ENCODE measurements at regions not wholly inside any gene's neighbourhood (a gene's known extent, or its start where the extent isn't known, plus 50 kb on each side); places are given as distances from the start of the nearest gene placed in this dataset.

GRCh38 chr1:4318720-4319119, 335.7 kb upstream of the AJAP1 start:
- Histone ChIP-seq H2BK20ac (ENCODE audit: low read depth, low read length) (no peak overlapping the region), H3K9me1 (ENCODE audit: insufficient read depth, low read length) (no peaks in the 10 kb centered on the region), H2BK5ac (ENCODE audit: low read depth, low read length, poor library complexity, severe bottlenecking) (no peak overlapping the region)

More at GRCh38 chr1:4318720-4319119, 335.7 kb upstream of the AJAP1 start:
- no peak overlapping the region for H3K23ac ChIP-seq (ENCODE audit: low read depth, low read length)
- H4K91ac ChIP-seq (ENCODE audit: insufficient read depth, low read depth, low read length) = no peak overlapping the region
- no peaks in the 10 kb centered on the region for H3K27me3 ChIP-seq (ENCODE audit: control insufficient read depth, insufficient read depth, low read length)
- DNase-seq (no peak), ATAC-seq (ENCODE audit: low read depth) (no peak)
- intact Hi-C loops (cut with micrococcal nuclease) = no loop called here
- POLR2A ChIA-PET (ENCODE audit: unreplicated experiment) = no interaction called here
- no peak overlapping the region for H4K8ac ChIP-seq (ENCODE audit: low read depth in 2 of 2, low read length in 2 of 2)
- no peak overlapping the region for H3K9ac ChIP-seq (ENCODE audit: low read depth, low read length)
- H3K18ac ChIP-seq (ENCODE audit: low read depth, low read length) = no peak overlapping the region
- H3K9me3 ChIP-seq (ENCODE audit: control insufficient read depth, insufficient read depth, low read length) = peaks cover 35% of the 10 kb centered on the region
- H2AK5ac ChIP-seq (ENCODE audit: low read depth, low read length) = no peak overlapping the region
- WGBS, 2 experiments (ENCODE audit: extremely low coverage in 2 of 2, insufficient read length in 1 of 2) = no CpG with 5 or more reads among the region's 8 CpGs
- BruUV-seq (replicated peaks) = no TSS peak
- H4K5ac ChIP-seq (ENCODE audit: low read depth, low read length) = no peak overlapping the region
- H3K36me3 ChIP-seq (ENCODE audit: control insufficient read depth, insufficient read depth, low read length) = no peaks in the 10 kb centered on the region
- H4K20me1 ChIP-seq (ENCODE audit: insufficient read depth, low read length) = no peaks in the 10 kb centered on the region
- H3K56ac ChIP-seq (ENCODE audit: extremely low read depth, insufficient read depth, low read length) = no peak overlapping the region
- CTCF ChIA-PET = no interaction called here
- H2AK9ac ChIP-seq (replicated peaks; ENCODE audit: low read depth, low read length, poor library complexity) = no peak overlapping the region
- dilution Hi-C loops (cut with HindIII; ENCODE audit: low sequenced_read_pairs, unreplicated experiment) = no loop called here
- no peak overlapping the region for H2BK120ac ChIP-seq (ENCODE audit: low read depth, low read length)
- TF ChIP-seq, protein P1, sequence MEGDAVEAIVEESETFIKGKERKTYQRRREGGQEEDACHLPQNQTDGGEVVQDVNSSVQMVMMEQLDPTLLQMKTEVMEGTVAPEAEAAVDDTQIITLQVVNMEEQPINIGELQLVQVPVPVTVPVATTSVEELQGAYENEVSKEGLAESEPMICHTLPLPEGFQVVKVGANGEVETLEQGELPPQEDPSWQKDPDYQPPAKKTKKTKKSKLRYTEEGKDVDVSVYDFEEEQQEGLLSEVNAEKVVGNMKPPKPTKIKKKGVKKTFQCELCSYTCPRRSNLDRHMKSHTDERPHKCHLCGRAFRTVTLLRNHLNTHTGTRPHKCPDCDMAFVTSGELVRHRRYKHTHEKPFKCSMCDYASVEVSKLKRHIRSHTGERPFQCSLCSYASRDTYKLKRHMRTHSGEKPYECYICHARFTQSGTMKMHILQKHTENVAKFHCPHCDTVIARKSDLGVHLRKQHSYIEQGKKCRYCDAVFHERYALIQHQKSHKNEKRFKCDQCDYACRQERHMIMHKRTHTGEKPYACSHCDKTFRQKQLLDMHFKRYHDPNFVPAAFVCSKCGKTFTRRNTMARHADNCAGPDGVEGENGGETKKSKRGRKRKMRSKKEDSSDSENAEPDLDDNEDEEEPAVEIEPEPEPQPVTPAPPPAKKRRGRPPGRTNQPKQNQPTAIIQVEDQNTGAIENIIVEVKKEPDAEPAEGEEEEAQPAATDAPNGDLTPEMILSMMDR (conservative IDR thresholded peaks at IDR 0.05; ENCODE audit: low read depth, low read length) = no peak
- TF ChIP-seq MXI1 (IDR thresholded peaks at IDR 0.05; ENCODE audit: borderline replicate concordance, low read depth, low read length) = no peak
- no peak for TF ChIP-seq BHLHE40 (IDR thresholded peaks at IDR 0.05; ENCODE audit: low read depth, low read length)
- TF ChIP-seq MAZ (IDR thresholded peaks at IDR 0.05; ENCODE audit: borderline replicate concordance, low read depth, low read length) = no peak
- TF ChIP-seq CEBPB (IDR thresholded peaks at IDR 0.05; ENCODE audit: low read depth, low read length) = no peak
- in situ Hi-C loops (cut with MboI; ENCODE audit: low sequenced_read_pairs) = no loop called here
- H3K79me1 ChIP-seq (ENCODE audit: low read depth in 1 of 2, low read length in 2 of 2) = no peaks in the 10 kb centered on the region
- no peak overlapping the region for H3K4me3 ChIP-seq (ENCODE audit: insufficient read depth, low read depth, low read length)
- no peak overlapping the region for H3K4ac ChIP-seq (ENCODE audit: low read depth, low read length)
- no peak overlapping the region for H2AFZ ChIP-seq (replicated peaks; ENCODE audit: low read length, poor library complexity)
- H3K14ac ChIP-seq (replicated peaks; ENCODE audit: low read depth, low read length) = no peak overlapping the region
- H2BK15ac ChIP-seq (ENCODE audit: low read depth, low read length) = no peak overlapping the region
- no peak overlapping the region for H3K4me2 ChIP-seq (ENCODE audit: low read depth, low read length)
- H3K27ac ChIP-seq (ENCODE audit: insufficient read depth, low read length) = no peak overlapping the region
- H3K4me1 ChIP-seq (ENCODE audit: control insufficient read depth, insufficient read depth, low read length) = no peaks in the 10 kb centered on the region
